ENCODE measurements at regions not wholly inside any gene's neighbourhood (a gene's known extent, or its start where the extent isn't known, plus 50 kb on each side); places are given as distances from the start of the nearest gene placed in this dataset.
"Not testable (repeated sequence)": the region's sequence is repeated elsewhere in the genome, so short reads cannot be mapped to it uniquely, and the experiment has no call there.

DNA sequence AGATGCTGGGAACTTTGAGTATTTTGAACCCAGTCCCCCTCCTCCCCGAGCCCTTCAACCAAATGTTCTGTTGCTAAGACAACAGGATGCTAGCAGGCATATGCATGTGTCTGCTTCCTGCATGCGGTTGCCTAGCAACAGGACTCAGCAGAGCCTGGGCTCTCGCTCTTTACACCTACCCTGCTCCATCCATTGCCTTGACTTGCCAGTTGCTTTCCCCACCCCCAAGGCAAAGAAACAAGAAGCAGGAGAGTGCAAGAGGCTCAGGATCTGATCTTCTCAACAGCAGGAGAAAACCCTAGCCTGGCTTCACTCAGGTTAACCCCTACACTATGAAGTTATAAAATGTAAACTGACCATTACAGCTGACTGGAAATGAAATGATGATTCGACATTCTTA lies 393.0 kb downstream of the IGSF11 start:
- DNase-seq: no peak

DNA sequence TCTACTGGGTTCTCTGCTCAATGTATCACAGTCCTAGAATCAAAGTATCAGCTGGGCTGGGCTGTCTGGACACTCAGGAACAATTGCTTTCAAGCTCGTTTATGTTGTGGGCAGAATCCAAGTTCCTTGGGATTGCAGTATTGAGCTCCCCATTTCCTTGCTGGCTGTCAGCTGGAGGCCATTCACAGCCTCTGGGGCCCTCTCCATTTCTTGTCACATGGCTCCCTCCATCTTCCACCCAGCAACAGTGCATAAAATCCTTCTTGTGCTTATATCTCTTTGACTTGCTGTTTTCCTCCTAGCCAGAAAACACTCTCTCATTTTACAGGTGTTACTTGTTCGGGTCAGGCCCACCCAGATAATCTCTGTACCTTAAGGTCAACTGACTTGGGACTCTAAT lies 363.5 kb downstream of the IGSF11 start:
- DNase-seq: no peak

DNA sequence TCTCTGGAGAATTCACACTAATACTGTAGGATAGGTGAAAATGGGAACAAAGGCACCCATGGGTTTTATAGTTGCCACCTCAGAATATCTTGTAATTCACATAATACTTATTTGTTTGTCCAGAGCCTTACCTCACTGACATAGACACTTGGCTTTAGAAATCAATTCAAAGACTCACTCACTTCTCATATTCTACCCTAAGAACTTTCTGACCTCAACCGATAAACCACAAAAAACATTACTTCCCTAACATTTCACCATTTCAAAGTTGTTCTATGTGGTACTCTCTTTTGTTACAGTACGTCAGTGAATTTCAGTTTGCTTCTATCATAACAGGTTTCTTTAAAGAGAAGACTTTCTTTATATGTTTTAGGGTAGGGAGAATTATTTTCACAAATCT lies 359.3 kb downstream of the IGSF11 start:
- DNase-seq: no peak

DNA sequence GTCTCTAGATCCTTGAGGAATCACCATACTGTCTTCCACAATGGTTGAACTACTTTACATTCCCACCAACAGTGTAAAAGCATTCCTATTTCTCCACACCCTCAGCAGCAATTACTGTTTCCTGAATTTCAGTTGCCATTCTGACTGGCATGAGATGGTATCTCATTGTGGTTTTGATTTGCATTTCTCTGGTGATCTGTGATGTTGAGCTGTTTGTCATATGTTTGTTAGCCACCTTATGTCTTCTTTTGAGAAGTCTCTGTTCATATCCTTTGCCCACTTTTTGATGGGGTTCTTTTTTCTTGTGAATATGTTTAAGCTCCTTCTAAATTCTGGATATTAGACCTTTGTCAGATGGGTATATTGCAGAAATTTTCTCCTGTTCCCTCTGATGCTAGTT lies 356.0 kb downstream of the IGSF11 start:
- DNase-seq: not testable (repeated sequence)

DNA sequence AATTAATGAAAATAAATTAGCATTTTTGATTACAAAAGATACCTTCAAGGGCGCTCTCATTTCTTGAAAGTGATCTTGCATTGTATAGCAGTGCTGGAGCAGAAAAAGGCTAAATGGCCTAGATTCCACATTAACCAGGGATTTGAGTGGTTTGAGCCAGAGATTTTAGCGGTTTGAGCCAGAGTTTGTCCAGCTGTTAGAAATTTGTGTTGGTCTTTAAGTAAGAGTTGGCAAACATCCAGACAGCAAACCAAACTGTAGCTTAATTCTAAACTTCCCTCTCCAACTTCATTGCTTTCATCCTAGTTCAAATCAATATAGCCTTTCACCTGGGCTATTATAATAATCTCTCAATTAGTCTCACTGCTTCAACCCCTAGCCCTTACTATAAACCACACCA lies 351.7 kb downstream of the IGSF11 start:
- DNase-seq: no peak

DNA sequence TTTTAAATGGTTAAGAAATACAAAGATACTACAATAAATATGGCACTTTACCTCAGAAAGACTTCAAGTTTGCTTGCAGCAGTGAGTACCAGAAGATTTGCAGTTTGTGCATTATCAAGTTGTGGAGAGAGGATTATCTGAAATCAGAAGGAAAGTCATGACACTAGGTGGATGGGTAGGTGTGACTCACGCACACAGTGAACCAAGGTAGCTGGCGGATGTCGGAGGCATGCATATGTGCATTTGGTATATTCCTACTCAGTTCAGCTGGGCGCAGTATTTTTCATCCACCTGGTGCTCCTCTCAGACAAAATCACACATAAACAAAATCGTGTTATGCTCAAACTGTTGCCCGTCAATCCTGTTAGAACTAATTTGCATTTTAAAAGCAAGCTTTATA lies 351.0 kb downstream of the IGSF11 start:
- DNase-seq: no peak

DNA sequence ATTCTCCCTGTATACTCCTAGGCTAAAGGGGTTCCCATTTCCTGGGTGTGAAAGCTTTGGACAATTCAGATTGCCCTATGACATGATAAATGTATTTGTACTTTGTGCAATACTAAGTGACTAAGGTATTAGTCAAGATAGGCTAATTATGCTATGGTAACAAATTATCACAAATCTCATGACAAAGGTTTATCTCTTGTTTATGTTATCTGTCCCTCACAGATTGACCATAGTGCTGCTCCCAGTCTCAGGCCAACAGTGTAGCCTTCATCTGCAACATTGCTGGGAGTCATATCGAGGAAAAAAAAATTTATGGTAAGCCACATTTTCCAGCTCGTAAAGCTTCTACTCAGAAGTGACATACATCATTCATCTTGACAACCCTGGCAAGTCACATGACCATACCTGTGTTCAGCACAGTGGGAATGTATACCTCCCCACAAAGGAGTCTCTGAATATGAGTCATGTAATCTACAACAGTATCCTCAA lies 346.2 kb downstream of the IGSF11 start:
- DNase-seq: no peak

DNA sequence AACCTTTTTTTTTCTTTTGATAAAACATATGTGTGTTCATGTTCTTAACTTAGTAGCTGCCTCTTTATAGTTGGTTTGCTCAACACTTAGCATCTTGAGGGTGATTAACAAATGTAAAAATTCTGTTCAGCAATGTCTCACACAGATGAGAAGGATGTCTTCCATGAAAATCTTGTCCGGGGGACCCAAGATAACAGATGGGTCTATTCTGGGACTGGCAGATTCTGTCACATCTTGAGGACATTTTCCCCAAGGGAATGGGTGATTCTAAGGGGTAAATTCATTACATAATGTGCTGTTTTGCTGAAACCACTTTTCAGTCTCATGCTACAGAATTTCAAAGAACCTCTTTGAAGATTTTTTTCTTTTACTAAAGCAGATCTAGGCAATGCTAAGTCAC lies 342.2 kb downstream of the IGSF11 start:
- no peak for DNase-seq

DNA sequence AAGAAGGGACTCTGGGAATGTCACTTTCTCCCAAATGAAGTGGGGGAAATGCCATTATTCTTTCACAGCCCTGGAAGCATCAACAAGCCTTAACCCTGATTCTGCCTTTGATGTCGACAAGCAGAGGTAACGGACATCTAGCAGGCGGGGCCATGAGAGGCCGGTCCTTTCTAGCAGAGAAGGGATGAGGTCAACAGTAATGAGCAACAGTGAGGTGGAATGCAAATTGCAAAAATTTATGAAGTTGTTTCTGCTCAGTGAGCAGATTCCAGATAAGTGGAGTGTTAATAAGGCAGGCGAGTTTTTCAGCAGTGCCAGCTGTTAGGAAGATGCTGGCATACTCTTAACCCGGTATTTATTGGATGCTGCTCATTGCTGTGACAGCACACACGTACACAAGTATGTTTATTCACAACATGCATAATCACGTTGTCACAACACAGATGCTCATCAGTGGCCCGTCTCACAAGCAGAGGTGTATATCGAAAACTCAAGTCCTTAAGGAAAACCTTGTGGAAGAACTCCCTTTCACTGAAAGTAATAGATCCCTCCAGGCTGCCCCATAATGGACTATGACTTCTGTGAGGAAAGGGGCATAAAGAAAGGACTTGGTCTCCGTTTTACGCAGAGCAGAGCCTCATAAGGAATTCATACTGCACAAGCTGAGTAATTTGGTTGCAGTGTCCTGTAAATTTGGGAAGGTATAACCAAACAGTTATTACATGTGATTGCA lies 329.0 kb downstream of the IGSF11 start:
- DNase-seq: no peak

DNA sequence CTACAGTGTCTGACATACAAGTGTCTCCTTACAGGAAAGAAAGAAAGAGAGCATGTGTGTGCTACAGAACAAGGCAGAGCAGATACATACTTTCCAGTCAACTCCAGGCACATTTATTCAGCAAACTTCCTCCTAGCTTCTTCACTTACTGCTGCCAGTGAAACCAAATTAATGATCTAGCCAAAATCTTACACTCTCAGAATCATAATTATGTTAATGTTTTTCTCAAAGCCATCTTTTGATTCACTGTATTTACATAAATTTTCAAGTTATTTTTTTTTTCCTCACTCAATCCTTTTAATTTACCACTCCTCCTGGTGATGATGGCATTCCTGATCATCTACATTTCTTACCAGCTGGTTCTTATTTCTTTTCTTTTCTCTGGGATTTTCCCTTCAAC lies 326.7 kb downstream of the IGSF11 start:
- DNase-seq: no peak

DNA sequence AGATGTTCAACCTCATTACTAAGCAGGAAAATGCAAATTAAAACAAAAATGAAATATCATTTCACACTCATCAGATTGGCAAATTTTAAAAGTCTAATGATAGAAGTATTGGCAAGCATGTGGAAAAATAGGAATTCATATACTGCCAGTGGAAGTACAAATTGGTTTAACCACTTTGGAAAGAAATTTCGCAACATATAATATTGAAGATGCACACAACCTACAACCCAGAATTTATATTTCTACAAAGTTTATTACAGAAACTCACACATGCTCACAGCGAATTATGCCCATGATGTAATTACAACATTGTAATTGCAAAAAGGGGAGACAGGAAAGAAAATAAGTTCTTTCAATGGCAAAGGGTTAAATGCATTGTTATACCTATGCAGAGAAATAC lies 324.1 kb downstream of the IGSF11 start:
- no peak for DNase-seq

DNA sequence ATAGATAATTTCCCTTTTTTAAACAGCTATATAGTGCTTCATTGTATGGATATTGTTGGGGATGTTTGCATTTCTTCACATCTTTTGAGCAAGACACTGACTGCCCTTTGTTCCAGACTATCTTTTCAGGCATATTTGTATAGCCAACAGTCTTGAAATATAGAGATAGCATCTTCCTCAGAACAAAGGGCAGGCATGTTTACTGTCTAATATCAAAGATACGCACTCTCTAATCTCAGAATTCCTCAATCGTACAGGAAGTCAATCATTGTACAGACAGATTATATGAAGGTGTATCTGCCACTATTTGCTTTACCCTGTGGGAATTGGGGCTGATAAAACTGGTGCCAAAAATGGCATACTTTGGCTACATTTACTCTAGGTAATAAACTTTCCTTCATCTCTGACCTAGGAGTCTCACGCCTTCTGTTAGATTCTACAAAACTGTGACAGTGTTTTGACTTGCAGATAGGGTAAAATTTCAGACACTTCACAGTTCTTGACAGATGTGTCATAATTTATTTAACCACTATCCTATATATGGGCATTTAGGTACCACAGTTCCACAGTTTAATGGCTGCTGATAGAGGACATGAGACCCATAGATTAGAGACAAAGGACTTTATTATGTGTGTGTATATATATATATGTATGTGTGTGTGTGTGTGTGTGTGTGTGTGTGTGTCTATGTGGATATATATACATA lies 321.0 kb downstream of the IGSF11 start:
- DNase-seq: no peak

DNA sequence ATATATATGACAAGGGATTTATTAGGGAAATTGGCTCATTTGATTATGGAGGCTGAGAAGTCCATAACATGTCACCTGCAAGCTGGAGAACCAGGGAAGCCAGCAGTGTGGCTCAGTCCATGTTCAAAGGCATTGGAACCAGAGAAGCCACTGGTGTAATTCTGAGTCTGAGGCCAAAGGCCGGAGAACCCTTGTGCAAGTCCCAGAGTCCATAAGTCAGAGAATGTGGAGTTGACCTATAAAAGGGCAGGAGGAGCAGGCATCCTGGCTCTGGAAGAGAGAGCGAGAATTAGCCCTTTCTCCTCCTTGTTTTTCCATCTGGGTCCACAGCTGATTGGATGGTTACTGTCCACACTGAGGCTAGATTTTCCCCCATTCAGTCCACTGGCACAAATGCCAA lies 319.8 kb downstream of the IGSF11 start:
- DNase-seq: no peak

DNA sequence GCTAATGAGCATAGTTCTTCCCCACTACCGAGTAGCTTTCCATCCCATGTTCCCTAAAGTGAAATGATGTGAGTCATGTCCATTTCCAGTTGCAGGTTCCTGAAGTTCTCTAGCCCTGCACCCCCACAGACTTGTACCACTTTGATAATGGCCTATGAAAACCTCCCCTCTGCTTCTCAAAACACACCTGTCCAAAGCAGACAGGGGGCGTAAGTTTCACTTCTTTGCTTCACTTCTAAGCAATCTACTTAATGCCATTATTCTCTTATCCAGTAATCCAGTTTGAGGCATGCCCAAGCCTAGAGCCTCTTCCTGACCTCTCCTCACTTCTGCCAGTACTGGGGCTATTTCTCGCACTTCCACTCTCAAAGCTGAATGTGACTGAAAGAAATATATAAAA lies 305.1 kb downstream of the IGSF11 start:
- DNase-seq: no peak

DNA sequence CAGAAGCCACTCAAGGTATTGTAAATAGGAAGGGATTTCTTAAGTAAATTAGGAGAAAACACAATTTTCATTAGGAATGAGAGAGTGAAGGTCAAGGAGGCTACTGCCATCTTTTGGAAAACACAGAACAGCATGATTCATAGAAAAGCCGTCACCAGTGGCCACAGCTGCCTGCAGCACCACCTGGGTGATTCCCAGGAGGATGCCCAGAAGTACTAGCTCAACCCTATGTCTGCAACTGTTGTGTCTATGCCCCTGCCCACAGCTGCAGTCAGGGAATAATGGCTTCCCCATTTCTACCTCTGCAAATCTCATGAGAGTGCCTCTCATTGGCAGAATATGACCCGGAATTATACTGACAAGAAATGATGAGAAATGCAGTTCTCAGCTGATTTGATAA lies 300.0 kb downstream of the IGSF11 start:
- no peak for DNase-seq

DNA sequence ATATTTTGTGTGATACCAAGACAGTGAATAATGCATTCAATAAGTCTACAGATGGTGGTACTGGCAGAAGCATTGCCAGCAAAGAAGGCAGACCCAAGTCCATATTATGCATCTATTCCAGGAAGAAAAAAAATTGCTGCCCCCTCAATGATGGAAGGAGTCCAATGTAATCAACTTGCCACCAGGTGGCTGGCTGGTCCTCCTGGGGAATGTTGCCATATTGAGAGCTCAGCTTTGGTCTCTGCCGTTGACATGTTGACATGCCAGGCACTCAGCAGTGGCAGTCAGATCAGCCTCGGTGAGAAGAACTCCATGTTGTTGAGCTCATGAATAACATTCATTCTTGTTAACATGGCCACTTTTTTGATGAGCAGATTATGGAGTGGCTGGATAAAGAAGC lies 298.5 kb downstream of the IGSF11 start:
- no peak for DNase-seq

DNA sequence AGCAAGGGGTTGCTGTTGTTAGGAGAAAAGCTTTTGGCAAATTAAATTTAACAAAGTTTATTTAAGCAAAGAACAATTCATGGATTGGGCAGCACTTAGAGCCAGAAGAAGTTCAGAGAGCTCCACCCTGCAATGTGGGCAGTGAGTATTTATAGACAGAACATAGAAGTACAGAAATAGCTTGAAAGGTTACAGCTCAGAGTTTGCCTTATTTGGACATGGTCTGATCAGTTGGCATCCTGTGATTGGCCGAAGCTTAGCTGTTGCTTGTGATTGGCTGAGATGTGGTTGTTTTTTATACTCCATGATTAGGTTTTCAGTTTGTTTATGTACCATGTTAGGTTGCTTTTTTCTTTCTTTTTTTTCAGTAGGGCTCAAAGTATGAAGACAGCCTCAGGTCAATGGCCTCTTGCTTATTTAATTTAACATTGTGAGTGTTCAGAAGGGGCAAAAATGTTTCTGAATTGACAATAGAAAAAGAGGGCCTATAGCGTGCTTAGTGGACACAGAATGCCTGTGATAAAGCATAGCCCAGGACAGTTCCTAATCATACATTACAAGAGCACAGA lies 293.8 kb downstream of the IGSF11 start:
- DNase-seq: no peak

DNA sequence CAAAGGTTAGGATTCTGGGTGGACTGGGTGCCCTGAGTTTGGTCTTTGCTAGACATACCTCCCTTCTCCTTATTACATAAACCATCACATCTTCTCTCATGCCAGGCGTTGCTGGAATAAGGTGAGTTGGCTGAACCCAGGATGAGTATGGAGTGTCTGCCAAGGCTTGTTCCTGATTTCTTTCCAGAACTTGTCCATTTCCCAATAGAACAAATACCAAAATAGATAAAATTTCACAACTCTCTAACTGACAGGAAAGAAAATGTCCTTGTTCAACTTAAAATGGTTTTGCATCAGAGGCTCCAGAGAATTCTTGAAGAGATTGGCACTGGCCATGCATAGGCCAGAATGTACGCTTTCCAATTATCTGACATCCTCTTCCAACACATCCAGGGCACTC lies 291.9 kb downstream of the IGSF11 start:
- no peak for DNase-seq

DNA sequence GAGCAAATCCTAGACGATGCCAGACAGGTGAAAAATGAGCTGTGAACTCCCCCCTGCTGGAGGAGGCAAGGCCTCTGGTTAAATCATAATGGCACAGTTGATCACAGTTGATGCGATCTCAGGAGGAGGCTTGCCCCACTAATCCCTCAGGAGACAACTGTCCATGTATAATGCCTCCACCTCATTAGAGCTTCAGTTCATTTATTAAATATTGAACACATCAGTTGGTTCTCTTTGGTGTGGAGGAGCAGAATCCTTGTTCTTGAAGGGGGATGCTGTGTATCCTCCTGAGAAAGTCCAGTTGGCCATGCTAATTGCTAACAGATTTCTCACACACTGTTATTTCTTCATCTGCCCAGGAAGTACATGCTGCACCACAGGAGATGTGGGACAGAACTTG lies 290.5 kb downstream of the IGSF11 start:
- DNase-seq: no peak

DNA sequence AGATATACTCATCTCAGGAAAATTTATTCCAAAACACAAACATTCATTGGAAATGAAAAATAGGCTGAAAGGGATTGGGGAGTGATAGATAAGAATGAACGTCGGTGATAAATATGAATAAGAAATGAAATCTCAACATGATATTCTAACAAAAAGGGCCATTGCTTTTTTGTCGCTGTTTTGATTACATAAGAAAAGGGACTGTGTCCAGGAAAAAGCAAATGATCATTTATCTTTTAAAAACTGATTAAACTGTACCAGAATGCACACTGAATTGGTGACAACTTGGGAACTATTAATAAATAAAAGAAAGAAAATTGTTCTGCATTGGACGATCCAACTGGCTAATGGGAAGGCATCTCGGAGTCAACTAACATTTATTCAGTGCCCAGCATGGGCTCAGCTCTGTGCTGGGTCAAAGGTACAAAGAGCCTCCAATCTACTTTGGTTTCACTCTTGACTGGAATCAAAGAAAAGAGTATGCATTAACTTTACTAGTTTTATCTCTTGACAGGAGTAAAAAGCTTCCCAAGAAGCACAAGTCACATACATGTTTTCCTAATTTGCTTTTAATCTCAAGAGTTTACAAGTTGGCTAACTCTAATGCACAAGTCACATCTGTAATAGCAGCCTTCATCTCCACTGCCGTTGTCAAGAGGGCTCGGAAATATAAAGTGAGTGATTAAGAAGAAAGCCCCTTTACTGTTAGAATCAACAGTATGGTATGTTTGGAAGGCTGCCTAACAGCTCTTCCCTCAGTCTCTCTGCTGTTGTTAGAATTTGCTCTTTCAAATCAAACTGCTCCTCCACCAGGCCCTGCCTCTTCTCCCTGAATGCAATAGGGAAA lies 280.0 kb downstream of the IGSF11 start:
- DNase-seq: no peak

DNA sequence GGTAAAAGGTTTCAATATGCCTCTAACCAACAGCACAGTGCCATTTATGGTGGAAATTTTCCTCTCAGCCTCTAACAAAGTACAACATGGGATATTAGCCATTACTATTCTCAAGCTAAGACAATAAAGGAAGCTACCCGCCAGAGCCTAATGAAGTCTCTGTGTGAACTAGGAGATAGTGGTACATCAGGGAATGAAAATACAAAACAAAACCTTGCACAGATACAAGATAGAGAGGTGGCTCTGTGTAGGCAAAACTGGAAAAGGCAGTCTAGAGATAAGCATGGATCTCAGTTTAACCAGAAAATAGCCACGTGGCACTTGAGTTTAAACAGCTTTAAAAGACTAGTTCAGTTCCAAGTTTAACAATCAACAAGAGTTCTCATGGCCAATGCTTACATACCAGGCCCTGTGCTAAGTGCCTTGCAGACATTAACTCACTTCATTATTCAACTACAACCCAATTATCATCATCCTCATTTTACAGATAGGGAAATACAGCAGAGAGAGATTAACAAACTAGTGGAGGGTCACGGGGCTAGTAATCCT lies 279.3 kb downstream of the IGSF11 start:
- no peak for DNase-seq

DNA sequence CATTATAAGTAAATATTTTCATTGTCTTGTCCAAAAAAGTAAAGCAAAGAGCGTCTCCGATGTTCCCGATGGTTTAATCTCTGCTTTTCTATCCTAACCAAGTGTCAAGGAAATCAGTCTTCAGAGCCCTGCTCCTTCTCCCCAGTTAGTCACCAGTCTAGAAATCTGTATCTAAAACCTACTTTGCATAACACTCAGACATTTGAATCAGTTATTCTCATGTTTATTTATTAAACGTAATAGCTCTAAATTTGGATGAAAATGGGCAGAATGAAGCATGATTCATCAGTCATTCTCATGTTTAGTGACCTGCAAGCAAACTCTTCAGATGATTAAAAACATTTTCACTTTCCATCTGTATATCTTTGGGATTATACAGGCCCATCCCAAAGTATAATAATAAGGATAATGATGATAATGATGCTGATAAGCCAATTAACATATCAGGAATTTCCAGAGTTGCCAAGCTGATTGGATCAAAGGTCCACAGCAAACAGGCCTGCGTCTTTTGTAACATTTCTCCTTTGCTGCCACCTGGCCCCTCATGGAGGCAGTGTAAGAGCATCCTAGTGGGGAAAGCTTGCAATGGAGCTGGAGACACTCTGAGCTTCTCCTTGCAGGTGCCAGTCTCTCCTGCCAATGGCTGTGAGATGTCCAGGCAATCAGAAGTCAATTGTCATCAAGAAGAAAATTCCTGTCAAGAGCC lies 273.9 kb downstream of the IGSF11 start:
- no peak for DNase-seq

DNA sequence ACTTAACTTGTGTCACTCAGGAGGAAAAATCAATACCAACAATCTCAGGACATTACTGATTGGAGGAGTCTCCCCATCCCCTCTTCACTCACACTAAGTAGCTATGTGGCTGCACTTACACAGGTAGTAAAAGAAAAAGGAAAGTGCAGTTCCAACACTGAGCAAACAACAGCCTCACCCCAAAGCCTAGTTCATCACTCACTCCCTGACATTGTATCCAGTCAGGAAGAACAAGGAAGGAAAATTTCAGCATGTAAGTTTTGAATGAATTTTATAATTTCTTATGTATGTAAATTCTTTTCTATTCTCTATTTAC lies 273.4 kb downstream of the IGSF11 start:
- no peak for DNase-seq
